ENCODE measurements at regions not wholly inside any gene's neighbourhood (a gene's known extent, or its start where the extent isn't known, plus 50 kb on each side); places are given as distances from the start of the nearest gene placed in this dataset.

DNA sequence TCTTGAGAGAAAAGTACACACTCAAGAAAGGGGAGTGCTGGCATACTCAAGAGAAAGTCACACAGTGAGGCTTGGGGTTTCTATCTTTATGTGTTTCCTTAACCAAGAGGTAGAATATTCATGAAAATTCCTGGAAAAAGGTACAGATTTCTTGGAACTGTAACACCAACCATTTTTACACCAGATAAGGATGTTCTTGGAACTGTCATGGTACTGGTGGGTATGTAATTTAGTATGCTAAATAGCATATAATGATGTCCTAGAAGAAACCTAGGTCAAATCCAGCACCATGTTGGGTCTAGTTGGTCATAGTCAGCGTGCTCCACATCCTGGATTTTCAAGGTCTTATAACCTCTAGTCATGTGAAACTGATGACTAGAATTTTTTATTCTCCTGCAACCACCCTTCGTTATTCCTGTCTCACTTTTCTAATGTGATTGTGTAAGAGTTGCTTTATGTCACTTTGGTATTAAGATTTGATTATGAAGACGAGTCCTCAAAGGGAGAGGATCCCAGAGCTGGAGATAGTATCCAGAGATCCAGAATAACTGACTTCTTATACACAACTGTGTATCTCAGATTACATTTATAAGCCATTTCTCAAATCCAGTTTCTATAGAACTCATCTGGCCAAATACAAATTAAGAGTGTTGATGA lies 510.1 kb downstream of the TMTC2 start:
- DNase-seq = no peak

DNA sequence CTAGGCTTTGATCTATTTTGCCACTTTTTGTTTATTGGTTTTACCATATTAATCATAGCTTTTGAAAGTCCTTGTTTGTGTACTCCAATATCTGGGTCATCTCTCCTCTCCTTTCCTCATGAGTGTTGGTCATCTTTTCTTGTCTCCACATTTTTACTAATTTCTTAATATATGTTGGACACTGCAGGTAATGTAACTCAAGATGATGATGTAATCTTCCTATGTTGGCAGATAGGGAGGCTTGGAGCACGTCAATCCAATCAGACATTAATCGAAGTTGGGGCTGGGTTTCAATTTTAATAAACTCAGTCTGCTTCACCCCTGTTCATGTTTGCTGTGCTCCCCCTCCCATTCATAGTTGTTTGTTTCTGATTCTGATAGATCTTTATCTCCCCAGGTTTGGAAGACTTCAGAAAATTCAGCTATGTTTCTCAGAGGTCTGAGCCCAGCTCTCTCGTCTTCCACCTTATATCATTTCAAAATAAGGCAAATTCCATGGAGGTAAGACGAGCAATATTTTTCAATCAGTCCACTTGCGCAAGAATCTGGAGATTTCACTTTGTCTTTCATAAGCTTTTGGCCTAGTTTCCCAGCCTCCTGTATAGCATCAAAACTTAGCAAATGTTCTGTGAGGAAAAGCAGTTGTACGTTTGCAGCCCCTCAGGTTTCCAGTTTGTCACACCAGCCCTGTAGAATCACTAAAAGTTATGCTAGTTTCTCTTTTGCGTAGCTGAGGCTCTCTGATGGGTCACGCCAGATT lies 504.1 kb downstream of the TMTC2 start:
- DNase-seq = no peak

DNA sequence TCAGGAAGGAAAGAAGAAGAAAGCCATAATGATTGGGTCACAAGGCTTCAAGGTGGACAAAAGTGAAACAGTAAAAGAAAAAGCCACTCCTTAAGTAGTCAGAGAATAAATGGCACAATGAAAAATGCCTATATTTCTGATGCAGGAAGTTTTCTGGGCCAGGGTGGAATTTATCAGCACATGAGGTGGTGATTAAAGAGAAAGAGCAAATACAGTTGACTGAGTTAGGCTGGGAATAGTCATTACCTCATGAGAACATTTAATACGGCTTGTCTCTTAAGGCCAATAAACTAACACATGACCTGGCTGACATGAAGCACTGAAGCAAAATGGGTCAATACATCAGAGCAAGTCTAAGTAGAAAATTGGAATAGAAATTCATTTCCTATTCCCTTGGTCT lies 499.7 kb downstream of the TMTC2 start:
- no peak for DNase-seq

DNA sequence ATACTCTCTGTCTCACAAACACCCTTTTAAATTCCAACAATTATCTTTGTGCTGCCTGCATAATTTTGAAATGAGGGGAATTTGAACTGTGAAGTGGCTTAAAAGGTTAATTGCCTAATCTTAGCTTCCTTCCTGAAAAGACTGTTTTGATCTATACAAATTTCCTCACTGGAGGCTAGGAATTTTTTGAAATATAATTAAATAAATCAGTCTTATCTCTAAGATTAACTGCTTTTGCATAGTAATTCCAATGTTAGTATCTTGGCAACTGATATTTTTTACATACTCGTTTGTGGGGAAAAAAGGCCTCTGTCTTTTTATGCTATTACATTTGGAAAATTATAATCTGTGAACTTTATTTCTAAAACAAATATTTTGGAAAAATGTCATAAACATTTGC lies 498.5 kb downstream of the TMTC2 start:
- no peak for DNase-seq
